ENCODE measurements at regions not wholly inside any gene's neighbourhood (a gene's known extent, or its start where the extent isn't known, plus 50 kb on each side); places are given as distances from the start of the nearest gene placed in this dataset.
"Not testable (repeated sequence)": the region's sequence is repeated elsewhere in the genome, so short reads cannot be mapped to it uniquely, and the experiment has no call there.

- POLR2A ChIA-PET = no interaction called here
- CTCF ChIA-PET = interaction anchor here (0.5 to 1.7 kb wide), 2 partner anchors 12 to 13 kb away, joined by 3 to 5 read pairs; no protein-coding TSS in a partner anchor
- no peak for TF ChIP-seq ZNF10 (tag by site-specific recombination; IDR thresholded peaks at IDR 0.05)
Observed at GRCh38 chr11:134856056-134856971, 444.3 kb upstream of the B3GAT1 start.

GRCh38 chr11:134853992-134854991 is 442.2 kb upstream of the B3GAT1 start:
- TF ChIP-seq ZNF335 (tag by site-specific recombination; conservative IDR thresholded peaks at IDR 0.05) (no peak), ZNF112 (tag by site-specific recombination; IDR thresholded peaks at IDR 0.05) (no peak)
- CTCF ChIA-PET = interaction anchor here (0.8 kb wide), 1 partner anchor 14 kb away, joined by 3 read pairs; no protein-coding TSS in a partner anchor
- Histone ChIP-seq H3K27ac (ENCODE audit: extremely low read depth, low read depth, low read length) (no peak overlapping the region), H3K9me3 (ENCODE audit: control insufficient read depth, insufficient read depth, low read depth, low read length) (no peaks in the 10 kb centered on the region), H3K4me3 (ENCODE audit: low read depth, low read length) (no peak overlapping the region), H3K36me3 (ENCODE audit: control insufficient read depth in 2 of 2, insufficient read depth in 1 of 2, low read length in 2 of 2) (no peaks in the 10 kb centered on the region), H3K4me1 (ENCODE audit: control insufficient read depth, insufficient read depth, low read length) (no peaks in the 10 kb centered on the region)
- POLR2A ChIA-PET = interaction anchor here (0.5 kb wide), 1 partner anchor 442 kb away, joined by 3 read pairs; no protein-coding TSS in a partner anchor

More at GRCh38 chr11:134856056-134856971, 444.3 kb upstream of the B3GAT1 start:
- no peaks in the 10 kb centered on the region for H3K36me3 ChIP-seq (ENCODE audit: control insufficient read depth in 2 of 2, insufficient read depth in 1 of 2, low read length in 2 of 2)
- no peaks in the 10 kb centered on the region for H3K4me1 ChIP-seq (ENCODE audit: control insufficient read depth, insufficient read depth, low read length)
- no peak overlapping the region for H3K4me3 ChIP-seq (ENCODE audit: low read depth, low read length)
- H3K9me3 ChIP-seq (ENCODE audit: control insufficient read depth, insufficient read depth, low read depth, low read length) = no peaks in the 10 kb centered on the region
- no peak overlapping the region for H3K27ac ChIP-seq (ENCODE audit: extremely low read depth, low read depth, low read length)

DNA sequence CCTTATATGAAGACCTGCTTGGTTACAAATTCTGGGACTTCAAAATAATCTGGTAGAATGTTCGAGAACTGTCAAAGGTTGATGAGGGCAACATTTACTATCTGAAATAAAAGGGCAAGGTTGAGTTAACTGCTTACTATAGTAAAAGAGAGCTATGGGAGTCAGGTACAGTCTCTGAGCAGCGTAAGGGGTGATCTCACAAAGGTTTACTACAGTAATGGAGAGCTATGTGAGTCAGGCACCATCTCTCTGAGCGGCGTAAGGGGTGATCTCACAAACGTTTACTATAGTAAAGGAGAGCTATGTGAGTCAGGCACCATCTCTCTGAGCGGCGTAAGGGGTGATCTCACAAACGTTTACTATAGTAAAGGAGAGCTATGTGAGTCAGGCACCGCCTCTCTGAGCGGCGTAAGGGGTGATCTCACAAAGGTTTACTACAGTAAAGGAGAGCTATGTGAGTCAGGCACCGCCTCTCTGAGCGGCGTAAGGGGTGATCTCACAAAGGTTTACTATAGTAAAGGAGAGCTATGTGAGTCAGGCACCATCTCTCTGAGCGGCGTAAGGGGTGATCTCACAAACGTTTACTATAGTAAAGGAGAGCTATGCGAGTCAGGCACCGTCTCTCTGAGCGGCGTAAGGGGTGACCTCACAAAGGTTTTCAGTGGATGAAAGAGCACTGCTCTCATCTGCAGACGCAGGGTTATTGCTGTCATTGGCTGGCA is 439.6 kb upstream of the B3GAT1 start:
- H3K9me3 ChIP-seq (ENCODE audit: control insufficient read depth, insufficient read depth, low read depth, low read length); H3K4me1 ChIP-seq (ENCODE audit: control insufficient read depth, insufficient read depth, low read length); H3K36me3 ChIP-seq (ENCODE audit: control insufficient read depth in 2 of 2, insufficient read depth in 1 of 2, low read length in 2 of 2); POLR2A ChIA-PET: not testable (repeated sequence)
- Histone ChIP-seq H3K27ac (ENCODE audit: extremely low read depth, low read depth, low read length) (peak overlapping the region; percentile 32), H3K4me3 (ENCODE audit: low read depth, low read length) (peak overlapping the region; percentile 44)
- TF ChIP-seq ZBTB48 (tag by site-specific recombination; IDR thresholded peaks at IDR 0.05) (peak; percentile 66; the same call in 1 of the 2 replicates), ZNF629 (tag by site-specific recombination; IDR thresholded peaks at IDR 0.05) (peak; percentile 83), SETDB1 (IDR thresholded peaks at IDR 0.05; ENCODE audit: insufficient read length, low read length) (peak; percentile 78), TRIM28 (IDR thresholded peaks at IDR 0.05; ENCODE audit: borderline replicate concordance, low read length) (0 out of 2 replicates have a peak, but pooled peaks have one; percentile 39)
- CTCF ChIA-PET = interaction anchor here (1.5 kb wide), 1 partner anchor 17 kb away, joined by 8 read pairs; no protein-coding TSS in a partner anchor

GRCh38 chr11:134850566-134850965 is 438.5 kb upstream of the B3GAT1 start:
- no peak overlapping the region for H3K27ac ChIP-seq (ENCODE audit: extremely low read depth, low read depth, low read length)
- no peaks in the 10 kb centered on the region for H3K4me1 ChIP-seq (ENCODE audit: control insufficient read depth, insufficient read depth, low read length)
- H3K9me3 ChIP-seq (ENCODE audit: control insufficient read depth, insufficient read depth, low read depth, low read length) = no peaks in the 10 kb centered on the region
- CTCF ChIA-PET = interaction anchor here (0.6 to 1.5 kb wide), 3 partner anchors 18 to 82 kb away, joined by 3 to 8 read pairs (median 3); no protein-coding TSS in a partner anchor
- no peaks in the 10 kb centered on the region for H3K36me3 ChIP-seq (ENCODE audit: control insufficient read depth in 2 of 2, insufficient read depth in 1 of 2, low read length in 2 of 2)
- H3K4me3 ChIP-seq (ENCODE audit: low read depth, low read length) = no peak overlapping the region
- POLR2A ChIA-PET = no interaction called here
- no peak for TF ChIP-seq ZBTB8A (tag by site-specific recombination; IDR thresholded peaks at IDR 0.05)
- TF ChIP-seq, protein P1, sequence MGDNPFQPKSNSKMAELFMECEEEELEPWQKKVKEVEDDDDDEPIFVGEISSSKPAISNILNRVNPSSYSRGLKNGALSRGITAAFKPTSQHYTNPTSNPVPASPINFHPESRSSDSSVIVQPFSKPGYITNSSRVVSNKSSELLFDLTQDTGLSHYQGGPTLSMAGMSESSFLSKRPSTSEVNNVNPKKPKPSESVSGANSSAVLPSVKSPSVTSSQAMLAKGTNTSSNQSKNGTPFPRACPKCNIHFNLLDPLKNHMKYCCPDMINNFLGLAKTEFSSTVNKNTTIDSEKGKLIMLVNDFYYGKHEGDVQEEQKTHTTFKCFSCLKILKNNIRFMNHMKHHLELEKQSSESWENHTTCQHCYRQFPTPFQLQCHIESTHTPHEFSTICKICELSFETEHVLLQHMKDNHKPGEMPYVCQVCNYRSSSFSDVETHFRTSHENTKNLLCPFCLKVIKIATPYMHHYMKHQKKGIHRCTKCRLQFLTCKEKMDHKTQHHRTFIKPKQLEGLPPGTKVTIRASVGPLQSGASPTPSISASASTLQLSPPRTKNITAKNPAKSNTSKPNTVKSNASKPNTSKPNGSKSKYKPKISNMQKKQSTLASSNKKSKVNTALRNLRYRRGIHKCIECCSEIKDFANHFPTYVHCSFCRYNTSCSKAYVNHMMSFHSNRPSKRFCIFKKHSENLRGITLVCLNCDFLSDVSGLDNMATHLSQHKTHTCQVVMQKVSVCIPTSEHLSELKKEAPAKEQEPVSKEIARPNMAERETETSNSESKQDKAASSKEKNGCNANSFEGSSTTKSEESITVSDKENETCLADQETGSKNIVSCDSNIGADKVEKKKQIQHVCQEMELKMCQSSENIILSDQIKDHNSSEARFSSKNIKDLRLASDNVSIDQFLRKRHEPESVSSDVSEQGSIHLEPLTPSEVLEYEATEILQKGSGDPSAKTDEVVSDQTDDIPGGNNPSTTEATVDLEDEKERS (tag by site-specific recombination; IDR thresholded peaks at IDR 0.05) = no peak
- TF ChIP-seq ZNF133 (tag by site-specific recombination; IDR thresholded peaks at IDR 0.05) = no peak
- TF ChIP-seq KLF8 (tag by site-specific recombination; IDR thresholded peaks at IDR 0.05) = no peak
- TF ChIP-seq, protein P2, sequence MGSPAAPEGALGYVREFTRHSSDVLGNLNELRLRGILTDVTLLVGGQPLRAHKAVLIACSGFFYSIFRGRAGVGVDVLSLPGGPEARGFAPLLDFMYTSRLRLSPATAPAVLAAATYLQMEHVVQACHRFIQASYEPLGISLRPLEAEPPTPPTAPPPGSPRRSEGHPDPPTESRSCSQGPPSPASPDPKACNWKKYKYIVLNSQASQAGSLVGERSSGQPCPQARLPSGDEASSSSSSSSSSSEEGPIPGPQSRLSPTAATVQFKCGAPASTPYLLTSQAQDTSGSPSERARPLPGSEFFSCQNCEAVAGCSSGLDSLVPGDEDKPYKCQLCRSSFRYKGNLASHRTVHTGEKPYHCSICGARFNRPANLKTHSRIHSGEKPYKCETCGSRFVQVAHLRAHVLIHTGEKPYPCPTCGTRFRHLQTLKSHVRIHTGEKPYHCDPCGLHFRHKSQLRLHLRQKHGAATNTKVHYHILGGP (tag by site-specific recombination; IDR thresholded peaks at IDR 0.05) = no peak
- TF ChIP-seq ZSCAN18 (tag by site-specific recombination; IDR thresholded peaks at IDR 0.05) = no peak
- no peak for TF ChIP-seq ZNF521 (tag by site-specific recombination; IDR thresholded peaks at IDR 0.05)
- TF ChIP-seq GFI1B (tag by site-specific recombination; IDR thresholded peaks at IDR 0.05) = no peak
- TF ChIP-seq ZNF248 (tag by site-specific recombination; IDR thresholded peaks at IDR 0.05) = no peak

Measured in HEK293 (cell line).